Mesenchymal stem cell (in vitro differentiated cells and primary cell): ENCODE measurements at regions not wholly inside any gene's neighbourhood (a gene's known extent, or its start where the extent isn't known, plus 50 kb on each side); places are given as distances from the start of the nearest gene placed in this dataset.

Experiments used
- DNase-seq: peaks from one replicate; pipeline ENCODE4 v3.0.0-alpha.2; 2013
- H2AFZ ChIP-seq: one replicate; pipeline ENCODE4 v1.6.1; 2013; ENCODE audit warnings: low read depth, mild to moderate bottlenecking, control low read depth, inconsistent platforms, low read length, moderate library complexity
- H2AK5ac ChIP-seq: 2 replicates; pipeline ENCODE4 v1.6.1; 2013; ENCODE audit warnings: low read length, moderate library complexity, mild to moderate bottlenecking, inconsistent platforms; ENCODE audit not compliant: severe bottlenecking
- H2BK120ac ChIP-seq: one replicate; pipeline ENCODE4 v1.6.1; 2013; ENCODE audit warnings: low read depth, mild to moderate bottlenecking, inconsistent platforms, low read length, moderate library complexity
- H2BK12ac ChIP-seq, 2 experiments: one replicate each; pipeline ENCODE4 v1.6.1; 2013; ENCODE audit warnings: inconsistent platforms in 2 of 2, low read length in 2 of 2, mild to moderate bottlenecking in 2 of 2, moderate library complexity in 2 of 2, control low read depth in 1 of 2
- H2BK15ac ChIP-seq: one replicate; pipeline ENCODE4 v1.6.1; 2013; ENCODE audit warnings: mild to moderate bottlenecking, low read depth, inconsistent platforms; ENCODE audit not compliant: poor library complexity, severe bottlenecking
- H2BK5ac ChIP-seq: 2 replicates; pipeline ENCODE4 v1.6.1; 2013; ENCODE audit warnings: low read depth, mild to moderate bottlenecking, low read length, control low read depth, inconsistent platforms; ENCODE audit not compliant: poor library complexity, severe bottlenecking
- H3K14ac ChIP-seq, 2 experiments: one replicate each; pipeline ENCODE4 v1.6.1; 2013; ENCODE audit warnings: inconsistent platforms in 2 of 2, low read length in 2 of 2, control low read depth in 1 of 2, mild to moderate bottlenecking in 1 of 2, moderate library complexity in 1 of 2
- H3K18ac ChIP-seq, 2 experiments: one replicate each; pipeline ENCODE4 v1.6.1; 2013; ENCODE audit warnings: inconsistent platforms in 2 of 2, low read length in 2 of 2, control low read depth in 1 of 2, low read depth in 1 of 2, mild to moderate bottlenecking in 1 of 2
- H3K23ac ChIP-seq, 2 experiments: one replicate each; pipeline ENCODE4 v1.6.1; 2013; ENCODE audit warnings: inconsistent platforms in 2 of 2, low read length in 2 of 2, mild to moderate bottlenecking in 2 of 2, moderate library complexity in 2 of 2, control low read depth in 1 of 2
- H3K27ac ChIP-seq: 2 replicates; pipeline ENCODE4 v1.5.1; 2013; ENCODE audit warnings: mild to moderate bottlenecking, moderate library complexity, low read length, control low read depth, inconsistent platforms; ENCODE audit not compliant: poor library complexity, severe bottlenecking
- H3K27me3 ChIP-seq, 2 experiments: 2 replicates each; pipeline versions ENCODE4 v1.6.1 to v1.7.0; 2013; ENCODE audit warnings: low read length in 2 of 2, mild to moderate bottlenecking in 2 of 2, moderate library complexity in 2 of 2, control low read depth in 1 of 2, inconsistent platforms in 1 of 2; ENCODE audit not compliant: control insufficient read depth in 1 of 2, insufficient read depth in 1 of 2
- H3K36me3 ChIP-seq, 2 experiments: 2 replicates each; pipeline versions ENCODE4 v1.6.1 to v1.7.0; 2013; ENCODE audit warnings: low read length in 2 of 2, control low read depth in 1 of 2, inconsistent platforms in 1 of 2, low read depth in 1 of 2, mild to moderate bottlenecking in 1 of 2; ENCODE audit not compliant: insufficient read depth in 2 of 2, control insufficient read depth in 1 of 2
- H3K4ac ChIP-seq, 2 experiments: one replicate each; pipeline ENCODE4 v1.6.1; 2013; ENCODE audit warnings: inconsistent platforms in 2 of 2, low read length in 2 of 2, mild to moderate bottlenecking in 2 of 2, moderate library complexity in 2 of 2, control low read depth in 1 of 2, low read depth in 1 of 2
- H3K4me1 ChIP-seq: 2 replicates; pipeline ENCODE4 v1.6.1; 2013; ENCODE audit warnings: low read depth, low read length, control low read depth; ENCODE audit not compliant: control insufficient read depth, insufficient read depth
- H3K4me2 ChIP-seq: 2 replicates; pipeline ENCODE4 v1.6.1; 2013; ENCODE audit warnings: low read length, mild to moderate bottlenecking, inconsistent platforms; ENCODE audit not compliant: poor library complexity, severe bottlenecking
- H3K4me3 ChIP-seq, 2 experiments: 2 replicates each; pipeline versions ENCODE4 v1.5.1 to v1.7.0; 2013; ENCODE audit warnings: low read length in 2 of 2, mild to moderate bottlenecking in 2 of 2, control low read depth in 1 of 2, low read depth in 1 of 2; ENCODE audit not compliant: insufficient read depth in 1 of 2
- H3K79me1 ChIP-seq: replicated peaks from 2 replicates; pipeline ENCODE4 v1.6.1; 2013; ENCODE audit warnings: mild to moderate bottlenecking, control low read depth, low read length, inconsistent platforms; ENCODE audit not compliant: poor library complexity, severe bottlenecking
- H3K9ac ChIP-seq: 2 replicates; pipeline ENCODE4 v1.7.0; 2013; ENCODE audit warnings: mild to moderate bottlenecking, low read length, moderate library complexity
- H3K9me3 ChIP-seq: 2 replicates; pipeline ENCODE4 v1.7.0; 2013; ENCODE audit warnings: mild to moderate bottlenecking, low read length; ENCODE audit not compliant: control insufficient read depth
- H4K8ac ChIP-seq: one replicate; pipeline ENCODE4 v1.6.1; 2013; ENCODE audit warnings: inconsistent platforms, mild to moderate bottlenecking, low read length, moderate library complexity
- H4K91ac ChIP-seq: one replicate; pipeline ENCODE4 v1.6.1; 2013; ENCODE audit warnings: mild to moderate bottlenecking, low read length, inconsistent platforms
- WGBS: methylation state at CpG from one replicate; pipeline ENCODE4 v1.1.7; 2013; ENCODE audit warnings: mixed read lengths; 5-methylcytosine and 5-hydroxymethylcytosine counted together

DNA sequence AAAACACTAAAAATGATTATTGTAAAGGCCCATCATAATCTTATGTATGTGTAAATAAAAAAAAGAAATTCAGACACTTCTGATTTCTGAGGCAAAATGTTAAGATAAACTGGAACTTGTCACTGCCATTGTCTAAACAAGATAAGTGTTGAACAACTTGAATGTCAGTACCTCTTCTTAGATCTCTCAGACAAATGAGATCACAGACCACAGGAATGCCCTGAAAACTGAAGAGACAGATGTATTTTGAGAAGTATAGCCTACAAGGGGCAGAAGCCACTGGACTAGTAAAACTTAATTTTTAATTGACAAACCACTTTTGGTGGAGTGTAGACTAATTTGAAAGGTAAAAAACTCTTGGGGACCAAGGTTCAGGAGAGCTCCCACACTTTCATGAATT, 375.5 kb upstream of the SLITRK5 start:
- H3K23ac ChIP-seq, result no peak overlapping the region
- no peaks in the 10 kb centered on the region for H3K36me3 ChIP-seq
- no peaks in the 10 kb centered on the region for H3K4me1 ChIP-seq
- H3K4me3 ChIP-seq, result no peak overlapping the region
- no peak overlapping the region for H3K14ac ChIP-seq
- no peak overlapping the region for H2BK15ac ChIP-seq
- no peak overlapping the region for H3K4me2 ChIP-seq
- no peak overlapping the region for H3K9ac ChIP-seq
- no peak overlapping the region for H3K18ac ChIP-seq
- no peak overlapping the region for H4K8ac ChIP-seq
- no peaks in the 10 kb centered on the region for H3K27me3 ChIP-seq
- DNase-seq, result peak; percentile 53
- H2AK5ac ChIP-seq, result no peak overlapping the region
- H2AFZ ChIP-seq, result no peak overlapping the region
- no peak overlapping the region for H2BK12ac ChIP-seq
- H4K91ac ChIP-seq, result no peak overlapping the region
- no peaks in the 10 kb centered on the region for H3K9me3 ChIP-seq
- no peak overlapping the region for H2BK5ac ChIP-seq
- no peak overlapping the region for H3K4ac ChIP-seq
- no peaks in the 10 kb centered on the region for H3K79me1 ChIP-seq
- H2BK120ac ChIP-seq, result no peak overlapping the region
- no peak overlapping the region for H3K27ac ChIP-seq

GRCh38 chr13:87302034-87302433, 369.1 kb upstream of the SLITRK5 start:
- no peak overlapping the region for H2BK120ac ChIP-seq
- H3K14ac ChIP-seq, result no peak overlapping the region
- no peak overlapping the region for H4K91ac ChIP-seq
- no peak overlapping the region for H2BK5ac ChIP-seq
- no peak overlapping the region for H3K23ac ChIP-seq
- no peak for DNase-seq
- no peaks in the 10 kb centered on the region for H3K4me1 ChIP-seq
- no peak overlapping the region for H3K27ac ChIP-seq
- no peak overlapping the region for H3K4me2 ChIP-seq
- H2BK15ac ChIP-seq, result no peak overlapping the region
- no peak overlapping the region for H2BK12ac ChIP-seq
- no peak overlapping the region for H4K8ac ChIP-seq
- no peaks in the 10 kb centered on the region for H3K36me3 ChIP-seq
- no peak overlapping the region for H2AK5ac ChIP-seq
- 100% methylated on average over 2 of the region's 3 CpGs for WGBS
- no peak overlapping the region for H3K9ac ChIP-seq
- no peak overlapping the region for H3K4me3 ChIP-seq
- H3K18ac ChIP-seq, result no peak overlapping the region
- no peaks in the 10 kb centered on the region for H3K79me1 ChIP-seq
- no peaks in the 10 kb centered on the region for H3K27me3 ChIP-seq
- H3K9me3 ChIP-seq, result peaks cover 11% of the 10 kb centered on the region
- H3K4ac ChIP-seq, result no peak overlapping the region
- no peak overlapping the region for H2AFZ ChIP-seq

- H3K27ac ChIP-seq, result no peak overlapping the region
- no peak overlapping the region for H3K4ac ChIP-seq
- H3K14ac ChIP-seq, result no peak overlapping the region
- H4K91ac ChIP-seq, result no peak overlapping the region
- H2AK5ac ChIP-seq, result no peak overlapping the region
- DNase-seq, result no peak
- H4K8ac ChIP-seq, result no peak overlapping the region
- H3K4me2 ChIP-seq, result no peak overlapping the region
- H3K9ac ChIP-seq, result no peak overlapping the region
- no peak overlapping the region for H3K18ac ChIP-seq
- no peak overlapping the region for H2BK12ac ChIP-seq
- no peak overlapping the region for H2BK120ac ChIP-seq
- peaks cover 11% of the 10 kb centered on the region for H3K9me3 ChIP-seq
- H2AFZ ChIP-seq, result no peak overlapping the region
- WGBS, result 90% methylated on average over 1 of the region's 1 CpG
- no peak overlapping the region for H3K23ac ChIP-seq
- H3K4me1 ChIP-seq, result no peaks in the 10 kb centered on the region
- no peaks in the 10 kb centered on the region for H3K36me3 ChIP-seq
- no peak overlapping the region for H2BK15ac ChIP-seq
- no peak overlapping the region for H3K4me3 ChIP-seq
- no peaks in the 10 kb centered on the region for H3K27me3 ChIP-seq
- H3K79me1 ChIP-seq, result no peaks in the 10 kb centered on the region
- H2BK5ac ChIP-seq, result no peak overlapping the region
Observed at GRCh38 chr13:87302931-87303330, 368.2 kb upstream of the SLITRK5 start.

DNA sequence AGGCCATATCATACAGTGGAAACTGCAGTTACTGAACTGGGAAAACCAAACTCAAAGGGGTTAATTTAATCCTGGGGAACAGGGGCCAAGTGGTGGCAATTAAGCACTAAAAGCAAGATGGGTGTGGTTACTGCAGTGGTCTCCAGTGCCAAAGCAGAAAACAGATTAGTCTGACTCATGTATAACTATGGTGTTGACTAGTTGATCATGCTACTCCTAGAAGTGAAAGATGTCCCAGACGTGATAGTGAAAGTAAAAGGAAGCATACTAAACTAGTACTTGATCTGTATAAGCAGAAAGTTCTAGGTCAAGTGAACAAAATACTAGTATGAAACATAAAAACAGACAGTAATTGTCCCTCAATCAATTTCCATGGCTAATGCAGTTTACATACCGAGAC, 360.0 kb upstream of the SLITRK5 start:
- no peak overlapping the region for H3K4me3 ChIP-seq
- no peak overlapping the region for H2BK12ac ChIP-seq
- no peak overlapping the region for H4K8ac ChIP-seq
- H3K4me2 ChIP-seq, result no peak overlapping the region
- no peak overlapping the region for H3K27ac ChIP-seq
- no peaks in the 10 kb centered on the region for H3K36me3 ChIP-seq
- H2AK5ac ChIP-seq, result no peak overlapping the region
- no peaks in the 10 kb centered on the region for H3K27me3 ChIP-seq
- H2AFZ ChIP-seq, result no peak overlapping the region
- WGBS, result 100% methylated on average over 1 of the region's 2 CpGs
- H2BK15ac ChIP-seq, result no peak overlapping the region
- H3K9ac ChIP-seq, result no peak overlapping the region
- no peak overlapping the region for H2BK5ac ChIP-seq
- no peaks in the 10 kb centered on the region for H3K4me1 ChIP-seq
- no peak overlapping the region for H3K4ac ChIP-seq
- H3K18ac ChIP-seq, result peak overlapping the region in 1 of 2 experiments; percentile 11
- H3K79me1 ChIP-seq, result no peaks in the 10 kb centered on the region
- H4K91ac ChIP-seq, result no peak overlapping the region
- peak; percentile 40 for DNase-seq
- no peak overlapping the region for H2BK120ac ChIP-seq
- H3K9me3 ChIP-seq, result peaks cover 2% of the 10 kb centered on the region
- no peak overlapping the region for H3K23ac ChIP-seq
- H3K14ac ChIP-seq, result no peak overlapping the region
